GM12878 (cell line): ENCODE measurements at regions not wholly inside any gene's neighbourhood (a gene's known extent, or its start where the extent isn't known, plus 50 kb on each side); places are given as distances from the start of the nearest gene placed in this dataset.

Source experiments
- BCLAF1 ChIP-seq: fragments of 450-650 bp; IDR thresholded peaks from 2 replicates; pipeline ENCODE4 v1.6.1; 2017; ENCODE audit warnings: antibody characterized with exemption, mild to moderate bottlenecking, moderate library complexity
- CBFB ChIP-seq: IDR thresholded peaks from 2 replicates; pipeline ENCODE4 v1.6.1; 2016; ENCODE audit warnings: antibody characterized with exemption, low read depth
- CBX3 ChIP-seq: fragments of 200-600 bp; sonication (generic); IDR thresholded peaks from 2 replicates; pipeline ENCODE4 v1.6.1; 2016; ENCODE audit warnings: low read depth, borderline replicate concordance
- CEBPB ChIP-seq, 2 experiments: fragments of 150-350 bp in 1 of 2; IDR thresholded peaks; 2 replicates each; pipeline ENCODE4 v1.6.1; 2012 to 2014; ENCODE audit warnings: low read depth in 2 of 2, low read length in 2 of 2, borderline replicate concordance in 1 of 2, inconsistent platforms in 1 of 2
- CHD1 ChIP-seq: IDR thresholded peaks from 2 replicates; pipeline ENCODE4 v1.6.1; 2012; ENCODE audit warnings: low read depth, low read length, improper control_type of control experiment
- DPF2 ChIP-seq: fragments of 450-650 bp; IDR thresholded peaks from 2 replicates; pipeline ENCODE4 v1.6.1; 2017; ENCODE audit warnings: mild to moderate bottlenecking
- ETV6 ChIP-seq, 2 experiments: fragments of 450-650 bp in 1 of 2; IDR thresholded peaks in 1 of 2; conservative IDR thresholded peaks in 1 of 2; 2 replicates each; pipeline ENCODE4 v1.6.1; 2014; ENCODE audit warnings: antibody characterized with exemption in 1 of 2, borderline replicate concordance in 1 of 2, low read depth in 1 of 2, mild to moderate bottlenecking in 1 of 2, moderate library complexity in 1 of 2
- MEF2A ChIP-seq: IDR thresholded peaks from 2 replicates; pipeline ENCODE4 v1.6.1; 2011; ENCODE audit warnings: low read depth, mild to moderate bottlenecking, low read length, moderate library complexity; ENCODE audit not compliant: insufficient read depth
- MEF2B ChIP-seq: fragments of 450-650 bp; IDR thresholded peaks from 2 replicates; pipeline ENCODE4 v1.6.1; 2018; ENCODE audit warnings: mild to moderate bottlenecking, moderate library complexity; ENCODE audit not compliant: partially characterized antibody, poor library complexity, severe bottlenecking
- MLLT1 ChIP-seq: fragments of 450-650 bp; IDR thresholded peaks from 2 replicates; pipeline ENCODE4 v1.6.1; 2016; ENCODE audit warnings: mild to moderate bottlenecking
- MTA3 ChIP-seq: IDR thresholded peaks from 2 replicates; pipeline ENCODE4 v1.6.1; 2012; ENCODE audit warnings: low read length, inconsistent platforms, borderline replicate concordance
- NBN ChIP-seq: fragments of 450-650 bp; IDR thresholded peaks from 2 replicates; pipeline ENCODE4 v1.6.1; 2016
- REST ChIP-seq: IDR thresholded peaks from 2 replicates; pipeline ENCODE4 v1.6.1; 2012; ENCODE audit warnings: mild to moderate bottlenecking, low read depth, low read length
- SKIL ChIP-seq: fragments of 450-650 bp; IDR thresholded peaks from 2 replicates; pipeline ENCODE4 v1.6.1; 2017; ENCODE audit warnings: mild to moderate bottlenecking, low read depth, inconsistent platforms; ENCODE audit not compliant: poor library complexity, severe bottlenecking
- SMAD1 ChIP-seq: fragments of 450-650 bp; IDR thresholded peaks from 2 replicates; pipeline ENCODE4 v1.6.1; 2018; ENCODE audit warnings: mild to moderate bottlenecking, low read depth; ENCODE audit not compliant: partially characterized antibody
- SMARCA5 ChIP-seq: fragments of 450-650 bp; IDR thresholded peaks from 2 replicates; pipeline ENCODE4 v1.6.1; 2017; ENCODE audit warnings: mild to moderate bottlenecking
- SP1 ChIP-seq: IDR thresholded peaks from one replicate; pipeline ENCODE4 v1.6.1; 2011; ENCODE audit warnings: low read depth, low read length
- SREBF1 ChIP-seq: IDR thresholded peaks from 2 replicates; pipeline ENCODE4 v1.6.1; 2012; ENCODE audit warnings: mild to moderate bottlenecking, low read length
- TCF3 ChIP-seq: IDR thresholded peaks from 2 replicates; pipeline ENCODE4 v1.6.1; 2012; ENCODE audit warnings: low read depth, mild to moderate bottlenecking, low read length, borderline replicate concordance; ENCODE audit not compliant: insufficient read depth
- TCF7 ChIP-seq: IDR thresholded peaks from 2 replicates; pipeline ENCODE4 v1.6.1; 2014; ENCODE audit warnings: antibody characterized with exemption, borderline replicate concordance
- YY1 ChIP-seq: IDR thresholded peaks from 2 replicates; pipeline ENCODE4 v1.6.1; 2011; ENCODE audit warnings: low read depth, mild to moderate bottlenecking, low read length

GRCh38 chr2:177148477-177149154, 64.0 kb upstream of the HNRNPA3 start (continued):
- TF ChIP-seq SKIL (peak; percentile 72), CBX3 (no peak), TCF3 (no peak), MEF2B (no peak), DPF2 (no peak; the same call in 1 of the 2 replicates), SP1 (no peak), NBN (peak; percentile 77), ETV6 (conservative IDR thresholded peaks at IDR 0.05 in 1 of 2, IDR thresholded peaks at IDR 0.05 in 1 of 2; ENCODE audit: borderline replicate concordance in 1 of 2, low read depth in 1 of 2) (no peak), REST (no peak), CBFB (peak; percentile 91), MTA3 (no peak), SMAD1 (no peak), SREBF1 (no peak), MEF2A (no peak), MLLT1 (peak; percentile 88), CHD1 (no peak), TCF7 (no peak), YY1 (peak; percentile 47; the same call in 1 of the 2 replicates), SMARCA5 (peak; percentile 53; the same call in 1 of the 2 replicates), BCLAF1 (no peak), CEBPB (IDR thresholded peaks at IDR 0.05; ENCODE audit: borderline replicate concordance in 1 of 2, low read depth in 2 of 2, low read length in 2 of 2) (no peak)
